ENCODE measurements at regions not wholly inside any gene's neighbourhood (a gene's known extent, or its start where the extent isn't known, plus 50 kb on each side); places are given as distances from the start of the nearest gene placed in this dataset.

GRCh38 chr10:2968401-2969058, 98.8 kb upstream of the PFKP start:
- H3K9me3 ChIP-seq, result no peaks in the 10 kb centered on the region
- WGBS, 5 donors, result 81 to 92% (median 88%) methylated on average over 9 of the region's 9 CpGs
- no peaks in the 10 kb centered on the region for H3K4me1 ChIP-seq
- H3K36me3 ChIP-seq, result no peaks in the 10 kb centered on the region
- DNase-seq, result no peak
- no peak overlapping the region for H3K4me3 ChIP-seq
- no peak overlapping the region for H3K27ac ChIP-seq
- H3K27me3 ChIP-seq (replicated peaks in 1 of 7), result peaks cover 0 to 17% (median 0%) of the 10 kb centered on the region in 7 donors
- intact Hi-C loops (cut with DNase I; ENCODE audit: low total_unique reads), result no loop called here
- TF ChIP-seq POLR2A (IDR thresholded peaks at IDR 0.05), result no peak
- TF ChIP-seq CTCF (IDR thresholded peaks at IDR 0.05 in 8 of 11, conservative IDR thresholded peaks at IDR 0.05 in 3 of 11), result no peak
- no peak for TF ChIP-seq POLR2AphosphoS5 (IDR thresholded peaks at IDR 0.05)

- no peak for DNase-seq
- TF ChIP-seq POLR2AphosphoS5 (IDR thresholded peaks at IDR 0.05) (no peak), POLR2A (IDR thresholded peaks at IDR 0.05) (no peak), CTCF (IDR thresholded peaks at IDR 0.05 in 8 of 11, conservative IDR thresholded peaks at IDR 0.05 in 3 of 11) (no peak)
- Histone ChIP-seq H3K4me1 (no peaks in the 10 kb centered on the region), H3K27ac (no peak overlapping the region), H3K36me3 (no peaks in the 10 kb centered on the region), H3K9me3 (peaks cover 0 to 2% (median 0%) of the 10 kb centered on the region in 8 donors), H3K4me3 (no peak overlapping the region), H3K27me3 (replicated peaks in 1 of 7) (peaks cover 0 to 17% (median 0%) of the 10 kb centered on the region in 7 donors)
- WGBS, 5 donors, result 57 to 80% (median 71%) methylated on average over 4 of the region's 4 CpGs
- intact Hi-C loops (cut with DNase I; ENCODE audit: low total_unique reads), result no loop called here
Measured at GRCh38 chr10:2966134-2966533, 101.2 kb upstream of the PFKP start.

- intact Hi-C loops (cut with DNase I; ENCODE audit: low total_unique reads), result no loop called here
Measured at GRCh38 chr10:2964632-2965296, 102.6 kb upstream of the PFKP start.

More at GRCh38 chr10:2964632-2965296, 102.6 kb upstream of the PFKP start:
- TF ChIP-seq POLR2A (IDR thresholded peaks at IDR 0.05) (no peak), CTCF (IDR thresholded peaks at IDR 0.05 in 8 of 11, conservative IDR thresholded peaks at IDR 0.05 in 3 of 11) (no peak), POLR2AphosphoS5 (IDR thresholded peaks at IDR 0.05) (no peak)
- H3K4me1 ChIP-seq, result no peaks in the 10 kb centered on the region
- WGBS, 5 donors, result 72 to 87% (median 75%) methylated on average over 5 of the region's 5 CpGs
- peaks cover 0 to 17% (median 0%) of the 10 kb centered on the region in 7 donors for H3K27me3 ChIP-seq (replicated peaks in 1 of 7)
- H3K4me3 ChIP-seq, result no peak overlapping the region
- no peak overlapping the region for H3K27ac ChIP-seq
- peaks cover 0 to 3% (median 0%) of the 10 kb centered on the region in 8 donors for H3K9me3 ChIP-seq
- DNase-seq, result no peak
- no peaks in the 10 kb centered on the region for H3K36me3 ChIP-seq

Data from spleen (tissue), 11 donors.